NCI-H510A (cell line): ENCODE measurements at regions not wholly inside any gene's neighbourhood (a gene's known extent, or its start where the extent isn't known, plus 50 kb on each side); places are given as distances from the start of the nearest gene placed in this dataset.
"Not testable (repeated sequence)": the region's sequence is repeated elsewhere in the genome, so short reads cannot be mapped to it uniquely, and the experiment has no call there.

Source experiments
- DNase-seq: peaks from one replicate; lab custom pipeline; 2025; lab: John Stamatoyannopoulos, UW

DNA sequence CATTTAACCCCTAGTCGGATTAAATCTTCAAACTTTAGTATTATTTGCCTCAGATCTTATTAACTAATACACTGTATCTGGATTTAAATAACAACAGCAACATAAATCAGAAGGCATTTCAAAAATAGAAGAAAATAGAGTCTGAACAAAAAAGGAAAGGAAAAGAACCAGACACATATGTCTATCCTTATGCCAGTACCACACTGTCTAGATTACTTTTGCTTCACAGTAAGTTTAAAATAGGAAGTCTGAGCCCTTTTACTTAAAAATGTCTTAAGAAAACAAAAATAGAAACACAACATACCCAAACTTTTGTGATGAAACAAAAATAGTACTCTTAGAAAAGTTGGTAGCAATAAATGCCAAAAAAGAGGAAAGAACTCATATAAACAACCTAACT lies 1615.8 kb downstream of the SI start:
- DNase-seq = no peak

DNA sequence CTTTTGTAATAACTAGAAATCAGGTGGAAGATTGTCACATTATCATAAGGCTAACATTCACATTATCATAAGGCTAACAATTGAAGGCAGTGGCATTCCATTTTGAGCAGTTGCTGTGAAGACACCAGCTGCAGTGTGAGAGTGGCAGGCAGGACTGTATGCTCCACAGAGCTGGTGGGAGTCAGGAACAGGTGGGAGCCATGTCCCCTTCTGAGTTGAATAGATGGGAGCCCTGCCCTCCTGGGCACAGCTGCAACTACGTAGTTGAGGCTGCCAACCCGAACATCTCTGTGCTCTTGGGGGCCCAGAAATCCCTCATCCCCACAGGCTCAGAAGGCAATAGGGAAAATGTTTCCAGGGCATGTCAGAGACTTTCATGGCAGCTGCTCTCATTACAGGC lies 1627.6 kb downstream of the SI start:
- no peak for DNase-seq

DNA sequence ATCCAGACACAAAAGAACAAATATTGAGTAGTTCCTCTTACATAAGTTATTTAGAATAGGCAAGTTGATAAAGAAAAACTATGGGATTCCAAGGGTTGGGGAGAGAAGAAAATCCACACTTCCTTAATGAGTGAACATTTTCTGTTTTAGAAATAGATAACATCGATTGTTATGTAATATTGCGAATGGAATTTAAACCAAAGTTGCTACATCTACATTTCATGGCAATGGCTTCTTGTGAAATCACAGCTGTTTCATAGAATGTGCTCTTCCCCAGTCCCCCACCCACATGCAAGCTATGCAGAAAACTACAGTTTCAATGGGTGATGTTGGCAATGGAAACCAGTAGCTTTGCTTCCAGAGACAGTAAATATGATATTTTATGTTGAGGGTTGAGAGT lies 1639.5 kb downstream of the SI start:
- no peak for DNase-seq

DNA sequence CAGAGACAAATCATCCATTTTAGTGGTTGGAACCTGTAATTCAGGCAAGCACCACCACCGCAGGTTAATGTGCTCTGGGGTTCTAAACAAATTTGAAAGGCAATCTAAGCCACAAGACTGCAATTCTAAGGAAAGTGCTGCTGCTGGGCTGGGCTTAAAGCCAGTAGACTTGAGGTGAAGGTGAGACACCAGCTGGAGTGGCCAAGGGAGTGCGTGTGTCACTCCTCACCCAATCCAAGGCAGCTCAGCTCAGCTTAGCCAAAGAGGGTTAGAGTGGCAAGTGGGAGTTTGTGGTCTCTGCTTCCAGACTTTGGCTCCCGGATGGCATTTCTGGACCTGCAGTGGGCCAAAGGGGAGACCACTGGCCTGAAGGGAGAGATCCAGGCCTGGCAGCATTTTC lies 1655.6 kb downstream of the SI start:
- no peak for DNase-seq

DNA sequence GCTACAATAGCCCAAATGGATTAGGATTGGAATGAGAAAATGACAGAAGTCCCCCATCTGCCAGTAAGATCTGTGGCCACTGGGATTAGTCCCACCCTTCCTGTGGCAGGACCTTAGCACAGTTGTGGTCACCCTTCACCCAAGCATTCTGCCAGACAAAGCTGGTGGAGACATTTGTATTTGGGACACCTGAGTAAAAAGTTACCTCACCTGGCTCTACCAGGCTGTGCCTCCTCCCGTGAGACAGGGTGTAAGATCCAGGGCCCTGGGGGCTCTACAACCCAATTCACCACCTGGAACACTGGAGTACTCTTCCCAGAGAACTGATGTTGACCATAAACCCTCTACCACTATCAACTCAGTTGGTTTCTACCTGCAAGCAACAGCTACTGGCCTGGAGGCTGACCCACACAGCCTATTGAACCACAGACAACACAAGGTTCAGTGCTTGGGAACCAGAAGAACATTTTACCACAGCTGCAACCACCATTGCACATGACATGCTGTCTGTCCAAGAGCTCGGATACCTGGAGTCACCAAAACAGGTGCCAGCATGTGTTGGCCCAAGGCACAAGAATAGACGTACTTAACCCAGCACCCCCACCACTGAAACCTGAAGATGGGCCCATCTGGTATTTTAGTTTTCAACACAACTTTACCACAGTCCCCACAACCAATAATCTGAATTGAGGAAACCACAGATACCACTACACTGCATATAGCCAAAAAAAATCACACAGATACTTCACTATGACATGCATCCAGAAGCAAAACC lies 1686.7 kb downstream of the SI start:
- DNase-seq = no peak

DNA sequence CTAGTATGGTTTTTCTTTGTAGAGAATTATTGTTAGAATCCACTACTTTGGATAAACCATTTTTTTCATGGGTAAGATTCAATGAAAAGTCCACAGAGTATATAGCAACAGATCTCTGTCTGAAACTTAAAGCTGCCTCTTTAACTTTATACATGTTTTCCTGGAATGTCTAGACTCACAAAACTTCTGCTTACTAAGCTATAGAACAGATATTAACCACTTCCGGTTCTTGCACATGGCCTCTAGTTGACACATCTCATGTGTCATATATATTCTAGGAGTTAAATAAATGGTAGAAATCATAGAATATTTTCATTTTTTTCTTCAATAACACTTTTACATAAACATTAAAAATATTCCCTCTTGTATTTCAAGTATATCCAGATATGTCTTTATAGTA lies 1693.9 kb downstream of the SI start:
- DNase-seq = no peak

DNA sequence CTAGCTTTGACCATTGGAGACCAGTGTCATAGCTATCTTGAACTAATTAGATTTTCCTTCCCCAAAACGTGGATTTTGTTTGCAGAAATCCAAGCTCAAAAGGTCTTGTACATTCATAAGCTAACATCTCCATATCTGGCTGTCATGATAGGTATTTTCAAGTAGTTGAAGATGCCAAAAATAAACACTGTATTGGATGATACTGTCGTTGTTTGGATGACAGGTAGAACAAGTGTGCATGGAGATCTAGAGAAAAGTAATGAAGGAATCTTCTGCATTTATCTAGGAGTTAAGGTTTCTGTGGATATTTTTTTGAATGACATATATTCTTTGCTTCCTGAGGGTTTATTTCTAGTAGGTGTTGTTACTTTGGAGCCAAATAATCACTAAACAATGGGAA lies 1696.1 kb downstream of the SI start:
- DNase-seq = no peak

DNA sequence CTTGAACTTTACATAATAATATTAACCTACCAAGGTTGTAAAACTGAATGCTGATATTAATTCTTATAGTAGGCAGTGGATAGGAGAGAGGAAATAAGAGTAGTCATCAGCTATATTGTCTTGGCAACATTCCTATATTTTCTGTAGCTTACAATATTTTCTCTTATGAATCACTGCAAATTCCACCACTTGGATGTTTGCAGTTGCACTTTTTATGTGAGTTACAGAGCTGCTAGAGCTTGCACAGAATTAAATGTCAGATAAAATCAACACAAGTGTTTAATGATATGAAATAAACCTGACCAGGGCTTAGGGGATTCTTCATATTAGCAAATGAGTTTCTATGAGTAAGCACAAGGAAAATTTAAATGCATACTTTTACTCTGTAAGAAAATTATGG lies 1710.1 kb downstream of the SI start:
- no peak for DNase-seq

DNA sequence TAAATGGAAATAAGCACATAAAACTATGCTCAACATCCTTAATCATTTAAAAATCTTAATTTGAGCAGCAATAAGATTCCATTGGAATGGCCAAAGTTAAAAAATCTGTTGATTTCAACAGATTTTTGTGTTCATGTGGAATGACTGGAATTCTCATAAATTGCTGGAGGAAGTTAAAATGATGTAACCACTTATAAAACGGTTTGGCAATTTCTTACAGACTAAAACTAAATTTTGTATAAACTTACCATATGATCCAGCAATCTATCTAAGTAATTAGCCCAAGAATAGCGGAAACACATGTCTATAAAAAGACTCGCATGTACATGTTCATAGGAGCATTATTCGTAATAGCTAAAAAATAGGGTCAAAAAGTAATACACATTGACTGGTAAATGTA lies 1713.6 kb downstream of the SI start:
- no peak for DNase-seq

DNA sequence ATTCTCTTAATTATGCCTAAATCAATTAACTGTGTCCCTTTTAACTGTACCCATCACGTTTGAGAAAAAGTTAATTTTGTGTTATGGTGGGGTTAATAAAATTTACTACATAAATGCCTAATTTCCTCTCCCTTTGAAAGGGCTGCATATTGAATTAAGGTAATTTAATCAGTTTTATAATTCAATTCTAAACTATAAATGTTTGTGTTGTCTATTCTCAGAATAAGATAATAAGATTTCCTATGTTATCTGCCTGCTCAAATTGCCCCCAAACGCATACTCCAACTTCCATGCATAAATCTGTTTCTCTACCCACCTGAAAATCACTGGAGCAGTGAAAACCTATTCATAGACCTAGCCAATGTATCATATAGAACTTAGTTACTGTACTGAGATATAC lies 1716.1 kb downstream of the SI start:
- no peak for DNase-seq

DNA sequence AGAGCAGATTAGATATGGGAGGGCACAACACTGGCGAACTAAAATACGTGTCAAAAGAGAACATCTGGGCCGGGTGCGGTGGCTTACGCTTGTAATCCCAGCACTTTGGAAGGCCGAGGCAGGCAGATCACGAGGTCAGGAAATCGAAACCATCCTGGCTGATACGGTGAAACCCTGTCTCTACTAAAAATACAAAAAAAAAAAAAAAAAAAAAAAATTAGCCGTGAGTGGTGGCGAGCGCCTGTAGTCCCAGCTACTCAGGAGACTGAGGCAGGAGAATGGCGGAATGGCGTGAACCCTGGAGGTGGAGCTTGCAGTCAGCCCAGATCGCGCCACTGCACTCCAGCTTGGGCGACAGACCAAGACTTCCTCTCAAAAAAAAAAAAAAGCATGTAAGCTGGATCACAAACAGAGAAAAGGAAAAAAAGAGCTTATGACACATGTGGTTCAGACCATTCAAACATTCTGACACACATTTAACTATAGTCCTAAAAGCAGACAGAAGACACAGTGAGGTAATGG lies 1716.9 kb downstream of the SI start:
- DNase-seq = not testable (repeated sequence)

DNA sequence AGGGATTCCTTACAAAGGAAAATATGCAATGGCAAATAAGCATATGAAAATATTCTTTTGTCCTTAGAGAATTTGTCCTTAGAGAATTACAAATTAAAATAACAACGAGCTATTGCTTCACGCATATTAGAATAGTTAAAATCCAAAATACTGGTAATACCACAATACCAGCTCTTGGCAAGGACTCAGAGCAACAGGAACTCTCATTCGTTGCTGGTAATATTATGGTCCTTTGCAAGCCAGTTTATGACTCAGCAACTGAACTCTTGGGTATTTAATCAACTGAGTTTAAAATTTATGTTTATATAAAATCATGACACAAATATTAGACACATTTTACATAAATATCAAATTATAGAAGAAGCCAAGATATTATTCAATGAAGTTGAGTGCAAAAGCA lies 1730.4 kb downstream of the SI start:
- DNase-seq = no peak

DNA sequence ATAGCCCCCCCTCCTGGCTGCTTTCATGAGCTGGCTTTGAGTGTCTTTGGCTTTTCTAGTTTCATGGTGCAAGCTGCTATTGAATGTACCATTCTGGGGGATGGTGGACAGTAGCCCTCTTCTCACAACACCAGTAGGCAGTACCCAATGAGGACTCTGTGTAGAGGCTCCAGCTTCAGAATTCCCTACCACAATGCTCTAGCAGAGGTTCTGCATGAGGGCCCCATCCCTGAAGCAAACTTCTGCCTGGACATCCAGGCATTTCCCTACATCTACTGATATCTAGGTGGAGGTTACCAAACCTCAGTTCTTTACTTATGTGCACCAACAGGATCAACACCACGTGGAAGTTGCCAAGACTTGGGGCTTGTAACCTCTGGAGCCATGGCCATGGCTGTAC lies 1742.9 kb downstream of the SI start:
- DNase-seq = no peak

DNA sequence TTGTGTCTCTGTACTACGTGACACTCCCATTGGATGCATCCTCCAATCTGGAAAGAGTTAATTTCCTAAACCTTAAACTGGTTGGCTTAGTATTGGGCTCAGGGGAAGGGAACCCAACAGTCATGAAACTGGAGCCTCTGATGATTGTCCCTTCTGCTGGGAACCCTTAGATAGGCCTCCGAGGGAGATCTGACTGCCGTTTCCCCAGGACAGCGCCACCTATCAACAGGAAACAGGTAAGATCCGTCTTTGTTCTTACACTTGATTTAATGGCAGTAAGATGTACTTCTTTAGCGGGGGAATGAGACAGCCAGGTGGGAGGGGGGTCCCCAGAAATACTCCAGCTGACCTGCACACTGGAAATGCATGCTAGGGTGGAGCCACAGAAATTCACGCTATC lies 1749.6 kb downstream of the SI start:
- DNase-seq = no peak

DNA sequence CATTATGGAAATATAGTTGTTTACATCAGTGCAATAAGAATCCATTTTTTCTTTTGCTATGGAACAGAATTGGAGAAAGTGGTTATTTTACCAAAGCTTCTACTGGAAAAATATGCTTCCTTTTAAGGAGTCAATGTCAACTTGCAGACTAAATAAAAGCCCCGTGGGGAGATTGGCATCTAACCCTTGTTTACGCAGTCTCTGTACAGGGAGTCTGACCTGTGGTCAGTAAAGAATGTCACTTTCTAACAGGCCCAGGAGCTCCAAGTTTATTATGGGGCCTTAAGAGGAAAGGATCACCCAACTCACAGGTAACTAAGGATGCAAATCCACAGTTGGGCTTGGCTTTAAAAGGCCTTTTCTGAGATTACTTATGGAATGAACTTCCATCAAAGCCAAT lies 1751.2 kb downstream of the SI start:
- no peak for DNase-seq

DNA sequence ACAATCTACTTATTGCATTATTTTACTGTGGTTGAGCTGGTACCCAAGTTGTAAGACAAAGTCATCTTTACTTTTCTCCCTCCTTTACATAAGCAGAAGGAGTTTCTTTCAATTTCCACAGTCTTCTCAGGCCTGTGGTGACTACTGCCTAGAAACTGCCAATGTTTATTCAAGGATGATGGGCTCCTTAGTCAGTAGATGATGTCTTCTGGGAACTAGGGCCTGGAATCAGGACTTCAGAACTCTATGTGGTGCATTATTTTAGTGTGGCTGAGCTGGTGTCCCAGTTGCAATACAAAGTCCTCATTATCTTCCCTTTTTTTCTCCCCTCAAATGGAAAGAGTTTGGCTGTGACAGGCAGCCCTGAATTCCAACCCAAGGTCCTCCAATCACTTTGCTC lies 1762.5 kb downstream of the SI start:
- no peak for DNase-seq

DNA sequence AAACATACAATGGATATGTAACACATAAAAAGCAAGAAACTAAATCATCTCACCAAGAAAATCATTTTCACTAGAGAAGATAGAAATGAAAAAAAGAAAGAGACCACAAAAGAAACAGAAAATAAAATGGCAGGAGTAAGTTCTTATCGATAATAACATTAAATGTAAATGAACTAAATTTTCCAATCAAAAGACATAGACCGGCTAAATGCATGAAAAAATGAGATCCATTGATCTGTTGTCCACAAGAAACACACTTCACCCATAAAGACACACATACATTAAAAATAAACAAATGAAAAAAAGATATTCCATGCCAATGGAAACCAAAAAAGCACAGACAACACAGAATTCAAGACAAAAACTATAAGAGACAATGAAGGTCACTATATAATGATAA lies 1771.9 kb downstream of the SI start:
- DNase-seq = no peak

DNA sequence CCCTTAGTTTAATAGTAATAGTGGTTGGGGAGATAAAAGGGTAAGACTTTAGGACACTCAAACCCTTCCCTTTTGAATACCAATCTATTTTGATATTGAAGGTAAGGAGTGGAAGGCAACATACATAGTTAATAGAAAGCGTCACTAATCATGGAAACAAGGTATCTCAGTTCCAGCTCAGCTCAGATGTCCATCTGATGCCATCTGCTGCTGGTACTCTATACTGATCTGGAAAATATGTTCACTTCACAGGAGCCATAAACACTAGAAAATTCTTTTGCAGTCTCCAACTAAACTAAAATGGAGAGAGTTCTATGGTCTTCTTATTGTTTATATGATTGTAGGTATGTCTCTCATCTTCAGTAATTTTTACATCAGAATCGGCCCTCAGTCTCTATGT lies 1777.1 kb downstream of the OTOL1 start:
- DNase-seq = no peak

DNA sequence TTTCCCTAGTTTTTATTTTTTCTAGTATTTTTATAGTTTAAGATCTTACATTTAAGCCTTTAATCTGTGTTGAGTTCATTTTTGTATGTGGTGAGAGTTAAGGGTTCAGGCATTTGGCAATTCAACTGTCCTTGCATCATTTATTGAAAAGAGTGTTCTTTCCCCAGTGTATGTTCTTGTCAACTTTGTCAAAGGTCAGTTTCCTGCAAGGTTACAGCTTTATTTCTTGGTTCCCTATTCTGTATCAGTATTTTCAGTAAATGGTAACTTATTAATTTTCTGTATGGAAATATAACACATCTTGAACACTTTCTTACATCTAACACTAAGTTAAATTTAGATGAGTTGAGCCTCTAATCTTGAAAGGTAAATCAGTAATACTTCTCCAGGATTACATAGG lies 1770.1 kb downstream of the OTOL1 start:
- DNase-seq = no peak

DNA sequence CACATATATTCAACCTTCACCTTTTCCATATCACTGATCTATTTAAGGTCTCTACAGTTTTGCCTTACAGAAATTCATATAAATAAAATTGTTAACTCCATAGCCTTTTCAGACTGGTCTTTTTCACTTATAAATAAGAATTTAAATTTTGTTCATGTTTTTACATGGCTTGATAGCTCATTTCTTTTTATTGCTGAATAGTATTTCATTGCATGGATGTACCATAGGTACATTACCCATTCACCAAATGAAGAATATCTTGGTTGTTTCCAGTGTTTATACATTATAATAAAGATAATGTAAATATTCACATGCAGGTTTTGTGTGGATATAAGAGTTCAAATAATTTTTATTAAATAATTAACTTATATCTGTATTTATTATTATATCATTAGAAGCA lies 1765.0 kb downstream of the OTOL1 start:
- no peak for DNase-seq

DNA sequence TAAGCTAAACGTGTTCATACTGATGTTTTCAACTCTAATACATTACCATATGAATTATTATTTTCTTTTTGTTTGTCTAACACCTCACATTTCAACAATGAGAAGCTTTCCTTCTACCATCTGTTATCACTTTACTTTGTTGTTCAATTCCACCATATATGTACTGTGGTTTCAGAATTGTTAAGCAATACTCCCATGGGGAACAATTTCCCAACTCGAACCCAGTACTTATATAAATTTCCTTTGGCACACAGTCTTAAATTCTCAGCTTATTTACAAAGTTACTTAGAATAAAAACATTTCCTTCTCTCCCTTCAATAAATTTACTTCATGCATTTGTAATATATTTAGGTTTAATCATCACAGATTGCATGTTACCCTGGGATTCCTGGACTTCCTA lies 1764.4 kb downstream of the OTOL1 start:
- no peak for DNase-seq

DNA sequence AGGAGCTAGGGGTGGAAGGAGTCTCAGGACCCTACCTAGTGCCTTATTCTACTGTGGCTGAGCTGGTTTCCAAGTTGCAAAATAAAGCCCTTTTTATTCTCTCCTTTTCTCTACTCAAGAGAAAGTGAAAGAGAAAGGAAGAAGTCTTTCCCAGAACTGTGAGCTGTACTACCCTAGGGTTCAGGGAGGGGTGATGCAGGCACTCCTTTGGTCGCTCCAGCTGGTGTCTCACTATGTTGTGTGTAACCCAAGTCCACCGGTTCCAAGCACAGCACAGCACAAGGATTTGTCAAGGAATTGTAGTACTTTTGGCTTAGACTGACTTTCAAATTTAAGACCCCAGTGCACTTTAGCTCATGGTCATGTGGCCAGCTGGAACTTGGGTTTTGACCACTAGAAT lies 1721.7 kb downstream of the OTOL1 start:
- no peak for DNase-seq

DNA sequence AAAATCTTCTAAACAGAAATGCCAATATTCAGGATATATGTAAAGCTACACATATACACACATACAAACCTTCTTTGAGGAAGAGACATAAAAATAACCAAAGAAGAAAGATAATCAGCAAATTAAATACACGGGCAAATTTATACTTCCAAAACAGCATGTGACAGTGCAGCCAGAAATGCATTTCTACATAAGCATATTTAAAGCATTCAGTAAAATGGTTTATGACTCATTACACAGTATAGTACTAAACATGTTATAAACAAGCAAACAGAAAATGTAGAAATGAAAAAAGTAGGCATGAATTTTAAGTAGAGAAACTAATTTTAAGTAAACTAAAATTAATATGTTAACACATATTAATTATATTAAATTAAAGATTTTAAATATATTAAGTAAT lies 1717.2 kb downstream of the OTOL1 start:
- DNase-seq = no peak

DNA sequence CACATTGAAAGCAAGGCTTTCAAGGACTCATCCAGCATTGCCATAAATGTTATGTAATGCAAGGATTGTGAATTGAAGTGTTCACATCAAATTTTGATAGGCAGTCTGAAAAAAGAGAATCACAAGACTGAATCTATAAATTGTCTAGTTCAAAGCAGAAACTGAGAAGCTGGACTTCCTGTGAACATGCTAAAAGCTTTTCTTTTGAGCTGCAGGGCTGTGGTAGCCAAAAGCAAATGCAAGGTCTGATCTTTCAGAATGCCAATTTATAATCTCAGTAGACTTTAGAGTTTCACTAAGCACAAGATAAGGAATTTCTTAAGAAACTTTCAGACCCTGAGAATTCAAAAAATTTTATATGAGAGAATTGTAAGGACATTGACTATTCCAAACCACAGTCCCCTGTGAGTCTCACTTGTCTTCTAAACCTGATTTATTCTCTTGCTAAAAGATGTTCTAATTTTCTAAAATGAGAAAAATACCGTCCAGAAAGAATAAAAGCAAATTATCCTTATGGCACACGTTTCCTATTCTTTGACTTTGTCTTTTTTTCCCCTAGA lies 1700.3 kb downstream of the OTOL1 start:
- DNase-seq = no peak
